B cell (primary cell): ENCODE measurements at regions not wholly inside any gene's neighbourhood (a gene's known extent, or its start where the extent isn't known, plus 50 kb on each side); places are given as distances from the start of the nearest gene placed in this dataset.

Source experiments
- ATAC-seq: fragments of 200-7000 bp; cut with Tn5 transposase; one replicate; pipeline ENCODE4 v1.10.0; 2021; ENCODE audit warnings: low read depth, mild to moderate bottlenecking, moderate number of reproducible peaks, moderate library complexity
- CTCF ChIA-PET: fragments of 350-600 bp; sonication (Branson Sonifier 250); formaldehyde crosslinking; loops from one replicate; lab custom pipeline; 2021; ENCODE audit warnings: antibody characterized with exemption, inconsistent platforms; lab: Charles Lee
- POLR2A ChIA-PET: fragments of 350-600 bp; sonication (Branson Sonifier 250); formaldehyde crosslinking; loops from one replicate; lab custom pipeline; 2021; ENCODE audit warnings: antibody characterized with exemption; lab: Charles Lee
- DNase-seq: peaks from one replicate; pipeline ENCODE4 v3.0.0; 2013
- H2AFZ ChIP-seq: 2 replicates; pipeline ENCODE4 v1.6.1; 2012; ENCODE audit warnings: mild to moderate bottlenecking, low read depth, low read length; ENCODE audit not compliant: insufficient read depth, poor library complexity, severe bottlenecking
- H3K27ac ChIP-seq, 2 donors: 1 replicate in 1 of 2; 2 replicates in 1 of 2; pipeline ENCODE4 v1.5.1; 2012 to 2013; ENCODE audit warnings: low read length in 2 of 2, mild to moderate bottlenecking in 2 of 2, moderate library complexity in 1 of 2
- H3K27me3 ChIP-seq, 4 experiments: fragments of 200-600 bp in 1 of 4; sonication (generic) in 1 of 4; replicated peaks in 1 of 4; 1 replicate in 2 of 4; 2 replicates in 2 of 4; pipeline versions ENCODE4 v1.6.1 to v1.7.0; 2013 to 2016; ENCODE audit warnings: low read length in 3 of 4, mild to moderate bottlenecking in 2 of 4, mixed read lengths in 1 of 4, moderate library complexity in 1 of 4; ENCODE audit not compliant: insufficient read depth in 4 of 4, control insufficient read depth in 3 of 4; ENCODE audit errors: control extremely low read depth in 1 of 4
- H3K36me3 ChIP-seq, 2 experiments: replicated peaks in 1 of 2; 1 replicate in 1 of 2; 2 replicates in 1 of 2; pipeline versions ENCODE4 v1.6.1 to v1.7.1; 2013; ENCODE audit warnings: low read length in 1 of 2; ENCODE audit not compliant: insufficient read depth in 2 of 2, control insufficient read depth in 1 of 2; ENCODE audit errors: control extremely low read depth in 1 of 2, extremely low read depth in 1 of 2
- H3K4me1 ChIP-seq, 2 donors: fragments of 200-600 bp in 1 of 2; sonication (generic) in 1 of 2; 1 replicate in 1 of 2; 2 replicates in 1 of 2; pipeline versions ENCODE4 v1.5.1 to v1.6.1; 2013 to 2017; ENCODE audit warnings: low read length in 2 of 2; ENCODE audit not compliant: control insufficient read depth in 2 of 2, insufficient read depth in 2 of 2
- H3K4me2 ChIP-seq: replicated peaks from 2 replicates; pipeline ENCODE3; 2012; ENCODE audit warnings: mild to moderate bottlenecking, low read depth, low read length; ENCODE audit not compliant: poor library complexity, severe bottlenecking
- H3K4me3 ChIP-seq, 5 experiments: fragments of 200-600 bp in 1 of 5; sonication (generic) in 1 of 5; 1 replicate in 3 of 5; 2 replicates in 2 of 5; pipeline versions ENCODE4 v1.5.1 to v1.7.0; 2011 to 2016; ENCODE audit warnings: low read length in 4 of 5, mild to moderate bottlenecking in 4 of 5, low read depth in 2 of 5, control low read depth in 1 of 5, moderate library complexity in 1 of 5; ENCODE audit not compliant: insufficient read depth in 1 of 5; ENCODE audit errors: control extremely low read depth in 1 of 5, extremely low read depth in 1 of 5
- H3K79me2 ChIP-seq: fragments of 200-600 bp; sonication (generic); one replicate; pipeline ENCODE4 v1.6.0; 2016; ENCODE audit warnings: low read length; ENCODE audit not compliant: control insufficient read depth, insufficient read depth
- H3K9ac ChIP-seq: fragments of 200-600 bp; sonication (generic); 2 replicates; pipeline ENCODE4 v1.6.1; 2017; ENCODE audit warnings: mild to moderate bottlenecking, low read length, moderate library complexity
- H3K9me3 ChIP-seq, 3 donors: one replicate each; pipeline versions ENCODE4 v1.6.1 to v1.7.1; 2013; ENCODE audit warnings: low read length in 2 of 3; ENCODE audit not compliant: control insufficient read depth in 2 of 3, insufficient read depth in 1 of 3; ENCODE audit errors: control extremely low read depth in 1 of 3
- H4K20me1 ChIP-seq: 2 replicates; pipeline ENCODE4 v1.6.0; 2012; ENCODE audit warnings: mild to moderate bottlenecking, low read length; ENCODE audit not compliant: insufficient read depth, control insufficient read depth, poor library complexity, severe bottlenecking
- H3K27ac Mint-ChIP-seq: one replicate; pipeline ENCODE4 v1.8.0; 2021; ENCODE audit warnings: mixed read lengths
- H3K27me3 Mint-ChIP-seq: one replicate; pipeline ENCODE4 v1.8.0; 2021; ENCODE audit warnings: mixed read lengths
- H3K4me1 Mint-ChIP-seq: one replicate; pipeline ENCODE4 v1.8.0; 2021; ENCODE audit warnings: mixed read lengths
- H3K4me3 Mint-ChIP-seq: one replicate; pipeline ENCODE4 v1.8.0; 2021; ENCODE audit warnings: mixed read lengths
- H3K9me3 Mint-ChIP-seq: one replicate; pipeline ENCODE4 v1.8.0; 2022; ENCODE audit warnings: mixed read lengths; ENCODE audit not compliant: insufficient read depth
- CTCF ChIP-seq: fragments of 200-600 bp; IDR thresholded peaks from one replicate; pipeline ENCODE4 v1.8.0; 2022; ENCODE audit warnings: antibody characterized with exemption, mild to moderate bottlenecking
- EZH2 ChIP-seq: IDR thresholded peaks from 2 replicates; pipeline ENCODE4 v1.6.1; 2012; ENCODE audit warnings: borderline replicate concordance, low read depth, mild to moderate bottlenecking, moderate library complexity, low read length; ENCODE audit not compliant: insufficient read depth, poor library complexity, severe bottlenecking
- WGBS: methylation state at CpG from one replicate; pipeline ENCODE4 v1.1.5; 2013; ENCODE audit warnings: missing lambda C conversion rate; ENCODE audit not compliant: insufficient coverage; 5-methylcytosine and 5-hydroxymethylcytosine counted together
- intact Hi-C: fragments of 100-400 bp; cut with micrococcal nuclease; formaldehyde crosslinking; loops from one replicate; pipeline ENCODE4 v1.10.0; 2022

GRCh38 chr13:103618151-103618550 lies 551.9 kb upstream of the SLC10A2 start:
- WGBS = no CpG with 5 or more reads among the region's 1 CpG
- Histone ChIP-seq H3K4me3 (no peak overlapping the region), H3K4me2 (no peak overlapping the region), H2AFZ (no peak overlapping the region), H3K36me3 (no peaks in the 10 kb centered on the region), H3K27me3 (no peaks in the 10 kb centered on the region), H3K4me1 (no peaks in the 10 kb centered on the region), H3K9ac (no peak overlapping the region), H3K79me2 (no peaks in the 10 kb centered on the region), H3K9me3 (no peaks in the 10 kb centered on the region), H3K27ac (no peak overlapping the region), H4K20me1 (no peaks in the 10 kb centered on the region)
- H3K4me3 Mint-ChIP-seq = no peak overlapping the region
- no peaks in the 10 kb centered on the region for H3K9me3 Mint-ChIP-seq
- no peaks in the 10 kb centered on the region for H3K27me3 Mint-ChIP-seq
- no peaks in the 10 kb centered on the region for H3K4me1 Mint-ChIP-seq
- ChIA-PET POLR2A (no interaction called here), CTCF (interaction anchor here (0.6 kb wide), 1 partner anchor 33 kb away, joined by 4 read pairs; no protein-coding TSS in a partner anchor)
- no peak for ATAC-seq
- intact Hi-C loops = no loop called here
- no peak for TF ChIP-seq CTCF
- TF ChIP-seq EZH2 = no peak
- no peak for DNase-seq
- H3K27ac Mint-ChIP-seq = no peak overlapping the region

- H3K36me3 ChIP-seq = no peaks in the 10 kb centered on the region
- DNase-seq = no peak
- H3K27ac ChIP-seq = no peak overlapping the region
- no peak overlapping the region for H2AFZ ChIP-seq
- Mint-ChIP-seq H3K4me1 (no peaks in the 10 kb centered on the region), H3K4me3 (no peak overlapping the region), H3K27ac (no peak overlapping the region), H3K9me3 (no peaks in the 10 kb centered on the region), H3K27me3 (no peaks in the 10 kb centered on the region)
- H3K4me3 ChIP-seq = no peak overlapping the region
- TF ChIP-seq CTCF (no peak), EZH2 (no peak)
- 94% methylated on average over 3 of the region's 4 CpGs for WGBS
- no peaks in the 10 kb centered on the region for H4K20me1 ChIP-seq
- H3K9me3 ChIP-seq = no peaks in the 10 kb centered on the region
- no peaks in the 10 kb centered on the region for H3K4me1 ChIP-seq
- intact Hi-C loops = no loop called here
- no peak overlapping the region for H3K4me2 ChIP-seq
- H3K79me2 ChIP-seq = no peaks in the 10 kb centered on the region
- no peak for ATAC-seq
- no peak overlapping the region for H3K9ac ChIP-seq
- H3K27me3 ChIP-seq = no peaks in the 10 kb centered on the region
- CTCF ChIA-PET = no interaction called here
- POLR2A ChIA-PET = no interaction called here
Measured at GRCh38 chr13:103615771-103616170, 549.6 kb upstream of the SLC10A2 start.
